Esophagus muscularis mucosa (tissue), 3 donors: ENCODE measurements at regions not wholly inside any gene's neighbourhood (a gene's known extent, or its start where the extent isn't known, plus 50 kb on each side); places are given as distances from the start of the nearest gene placed in this dataset.

Experiments used
- POLR2A ChIP-seq: fragments of 450-650 bp; IDR thresholded peaks from one replicate; pipeline ENCODE4 v1.6.1; 2017; ENCODE audit warnings: antibody characterized with exemption, moderate library complexity, mild to moderate bottlenecking, low read depth
- POLR2AphosphoS5 ChIP-seq, 2 donors: sonication (generic); formaldehyde crosslinking; IDR thresholded peaks; one replicate each; pipeline ENCODE4 v1.6.1; 2017; ENCODE audit warnings: antibody characterized with exemption in 2 of 2
- TF ChIP-seq, protein P1 (sequence below), 3 experiments: fragments of 200-600 bp in 2 of 3; fragments of 450-650 bp in 1 of 3; sonication (generic) in 2 of 3; IDR thresholded peaks; one replicate each; pipeline ENCODE4 v1.5.1; 2017 to 2019; ENCODE audit warnings: antibody characterized with exemption in 3 of 3, mild to moderate bottlenecking in 2 of 3, moderate library complexity in 1 of 3

DNA sequence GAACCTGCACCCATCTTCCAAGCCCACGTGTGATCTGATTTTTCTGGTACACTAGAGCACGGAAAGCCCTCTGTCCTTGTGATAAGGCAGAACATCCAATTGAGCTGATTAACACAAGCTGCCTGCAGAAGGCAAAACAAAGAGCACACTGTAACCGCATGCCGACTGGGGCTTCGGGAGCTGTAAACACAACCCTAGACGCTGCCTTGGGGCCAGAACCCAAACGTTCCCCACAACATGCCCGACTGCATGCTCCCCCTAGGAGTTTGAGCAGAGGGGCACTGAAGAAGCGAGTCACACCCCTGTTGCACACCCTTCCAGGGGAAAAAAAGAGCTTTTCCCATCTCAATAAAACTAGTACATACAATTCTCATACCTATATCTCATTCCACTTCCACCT is 470.7 kb downstream of the HTR1B start:
- no peak for TF ChIP-seq POLR2AphosphoS5 (IDR thresholded peaks at IDR 0.05)
- TF ChIP-seq, protein P1, sequence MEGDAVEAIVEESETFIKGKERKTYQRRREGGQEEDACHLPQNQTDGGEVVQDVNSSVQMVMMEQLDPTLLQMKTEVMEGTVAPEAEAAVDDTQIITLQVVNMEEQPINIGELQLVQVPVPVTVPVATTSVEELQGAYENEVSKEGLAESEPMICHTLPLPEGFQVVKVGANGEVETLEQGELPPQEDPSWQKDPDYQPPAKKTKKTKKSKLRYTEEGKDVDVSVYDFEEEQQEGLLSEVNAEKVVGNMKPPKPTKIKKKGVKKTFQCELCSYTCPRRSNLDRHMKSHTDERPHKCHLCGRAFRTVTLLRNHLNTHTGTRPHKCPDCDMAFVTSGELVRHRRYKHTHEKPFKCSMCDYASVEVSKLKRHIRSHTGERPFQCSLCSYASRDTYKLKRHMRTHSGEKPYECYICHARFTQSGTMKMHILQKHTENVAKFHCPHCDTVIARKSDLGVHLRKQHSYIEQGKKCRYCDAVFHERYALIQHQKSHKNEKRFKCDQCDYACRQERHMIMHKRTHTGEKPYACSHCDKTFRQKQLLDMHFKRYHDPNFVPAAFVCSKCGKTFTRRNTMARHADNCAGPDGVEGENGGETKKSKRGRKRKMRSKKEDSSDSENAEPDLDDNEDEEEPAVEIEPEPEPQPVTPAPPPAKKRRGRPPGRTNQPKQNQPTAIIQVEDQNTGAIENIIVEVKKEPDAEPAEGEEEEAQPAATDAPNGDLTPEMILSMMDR (IDR thresholded peaks at IDR 0.05), result no peak
- no peak for TF ChIP-seq POLR2A
